Stimulated activated CD4-positive, alpha-beta T cell treated with anti-CD3 and anti-CD28 coated beads, Interleukin-2, amount 100 ng/mL, for 48 hours (primary cell): ENCODE measurements at regions not wholly inside any gene's neighbourhood (a gene's known extent, or its start where the extent isn't known, plus 50 kb on each side); places are given as distances from the start of the nearest gene placed in this dataset.
"Not testable (repeated sequence)": the region's sequence is repeated elsewhere in the genome, so short reads cannot be mapped to it uniquely, and the experiment has no call there.

Source experiments
- DNase-seq, 2 donors: peaks; one replicate each; pipeline ENCODE4 v3.0.0-alpha.2; 2020

DNA sequence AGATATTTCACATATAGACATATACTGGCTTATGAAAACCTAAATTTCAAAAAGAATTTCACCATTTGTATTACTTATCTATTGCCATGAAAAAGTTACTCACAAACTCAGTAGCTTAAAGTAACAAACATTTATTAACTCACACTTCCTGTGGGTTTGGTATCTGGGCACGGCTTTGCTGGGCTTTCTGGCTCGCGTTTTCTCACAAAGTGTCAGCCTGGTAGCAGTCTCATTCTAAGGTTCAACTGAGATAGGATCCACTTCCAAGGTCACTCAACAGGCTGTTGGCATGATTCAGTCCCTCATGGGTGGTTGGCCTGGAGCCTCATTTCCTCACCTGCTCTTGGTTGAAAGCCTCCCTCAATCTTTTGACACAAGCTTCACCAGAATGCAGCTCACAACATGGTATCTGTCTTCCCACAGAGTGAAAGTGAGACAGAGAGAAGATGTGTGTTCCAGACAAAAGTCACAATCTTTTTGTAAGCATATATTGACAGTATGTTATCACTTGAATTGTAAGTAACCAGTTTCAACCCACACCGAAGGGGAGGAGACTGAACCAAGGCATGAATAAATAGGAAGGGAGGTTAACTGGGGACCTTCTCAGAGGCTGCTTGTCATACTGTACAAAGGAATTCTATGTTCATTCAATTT is 1065.8 kb upstream of the SPRY2 start:
- no peak for DNase-seq

DNA sequence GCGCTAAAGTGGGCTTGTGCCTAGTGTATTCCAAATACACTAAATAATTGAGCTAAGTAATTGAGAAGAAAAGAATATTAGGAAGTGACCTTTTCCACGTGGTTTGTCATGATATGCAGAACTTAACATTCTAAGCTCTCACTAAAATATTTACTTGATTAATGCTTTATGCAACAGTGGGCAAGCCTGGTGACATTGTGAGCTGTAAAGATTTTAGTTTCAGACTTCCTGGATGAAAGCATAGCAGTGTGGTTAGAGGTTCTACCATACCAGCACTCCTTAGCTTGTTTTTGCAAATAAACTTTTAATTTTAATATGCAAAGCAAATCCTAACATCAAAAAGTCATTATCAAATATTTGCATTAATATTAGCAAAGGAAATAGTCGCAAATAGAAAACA is 1065.1 kb upstream of the SPRY2 start:
- no peak for DNase-seq

- DNase-seq, result no peak
Measured at GRCh38 chr13:81396192-81396591, 1055.3 kb upstream of the SPRY2 start.

DNA sequence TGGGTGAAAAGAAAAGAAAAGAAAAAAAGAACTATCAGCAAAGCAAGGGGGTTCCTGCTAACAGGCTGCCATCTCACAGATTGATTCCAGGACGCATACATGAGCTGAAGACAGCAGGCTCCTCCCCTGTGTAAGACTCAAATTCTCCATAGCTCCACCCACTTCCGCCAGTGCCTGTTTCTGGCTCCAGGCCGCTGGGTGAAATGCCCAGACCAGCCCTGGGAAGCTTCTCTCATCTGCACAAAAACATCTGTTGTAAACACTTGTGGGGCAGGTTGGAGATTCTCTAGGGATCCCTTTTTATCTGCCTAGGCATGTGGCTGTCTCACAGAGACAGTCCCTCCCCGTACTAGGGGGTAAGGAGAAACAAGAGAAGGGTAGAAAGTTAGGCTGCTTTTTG is 1054.4 kb upstream of the SPRY2 start:
- no peak for DNase-seq

- no peak for DNase-seq
Measured at GRCh38 chr13:81394640-81395039, 1053.7 kb upstream of the SPRY2 start.

- no peak for DNase-seq
Measured at GRCh38 chr13:81393721-81394120, 1052.8 kb upstream of the SPRY2 start.

- no peak for DNase-seq
Measured at GRCh38 chr13:81393110-81393509, 1052.2 kb upstream of the SPRY2 start.

GRCh38 chr13:81388400-81388799 is 1047.5 kb upstream of the SPRY2 start:
- DNase-seq, result no peak

DNA sequence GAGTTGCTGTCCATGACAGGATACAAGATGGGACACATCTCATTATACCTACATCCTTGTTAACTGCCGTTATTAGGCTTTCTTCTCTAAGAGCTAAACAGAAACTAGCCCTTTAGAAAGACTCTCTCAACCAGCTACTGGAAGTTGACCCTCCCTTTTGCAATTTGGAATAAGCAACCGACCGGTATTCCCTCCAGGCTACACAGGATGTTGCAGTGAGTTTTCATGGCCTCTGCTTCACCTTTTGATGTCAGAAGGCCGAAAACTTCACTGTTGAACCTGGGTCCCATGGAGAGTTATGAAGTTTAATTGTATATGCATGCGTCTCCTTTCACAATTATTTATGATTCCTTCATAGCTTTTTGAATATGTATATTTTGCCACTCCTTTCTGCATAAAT is 1042.5 kb upstream of the SPRY2 start:
- DNase-seq, result no peak

DNA sequence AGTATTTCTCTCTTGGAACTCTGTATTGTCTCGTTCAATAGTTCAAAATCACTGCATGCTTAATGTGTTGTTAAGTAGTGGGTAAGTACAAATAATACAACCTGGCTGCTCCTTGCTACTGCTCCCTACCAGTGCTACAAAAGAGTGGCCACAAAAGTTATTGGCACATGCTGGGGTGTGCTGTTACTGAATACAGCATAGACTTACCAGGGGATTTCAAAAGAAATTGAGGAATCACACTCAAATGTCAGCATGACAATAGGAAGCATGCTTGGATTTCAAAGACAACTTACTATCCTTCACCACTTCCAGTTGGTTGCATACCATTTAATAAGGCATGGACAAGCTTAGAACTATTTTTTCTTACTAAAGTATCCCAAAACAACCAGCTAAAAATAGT is 1041.3 kb upstream of the SPRY2 start:
- no peak for DNase-seq

DNA sequence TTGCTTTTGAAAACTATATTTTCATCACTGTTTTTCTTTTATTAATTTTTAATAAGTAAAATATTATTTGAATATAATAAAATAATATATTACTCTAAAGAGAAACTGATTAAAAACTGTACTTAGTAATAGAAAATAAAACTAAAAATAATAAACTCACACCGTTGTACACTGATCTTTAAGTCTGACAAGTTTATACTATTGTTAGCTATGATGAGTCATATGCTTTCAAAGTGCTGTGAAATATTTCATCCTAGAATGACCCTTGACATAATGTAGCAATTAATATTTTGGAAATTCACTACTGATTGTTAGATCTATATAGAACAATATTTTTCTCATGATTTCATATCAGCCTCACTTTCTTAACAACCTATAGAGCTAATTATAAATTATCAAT is 1040.6 kb upstream of the SPRY2 start:
- DNase-seq, result no peak

DNA sequence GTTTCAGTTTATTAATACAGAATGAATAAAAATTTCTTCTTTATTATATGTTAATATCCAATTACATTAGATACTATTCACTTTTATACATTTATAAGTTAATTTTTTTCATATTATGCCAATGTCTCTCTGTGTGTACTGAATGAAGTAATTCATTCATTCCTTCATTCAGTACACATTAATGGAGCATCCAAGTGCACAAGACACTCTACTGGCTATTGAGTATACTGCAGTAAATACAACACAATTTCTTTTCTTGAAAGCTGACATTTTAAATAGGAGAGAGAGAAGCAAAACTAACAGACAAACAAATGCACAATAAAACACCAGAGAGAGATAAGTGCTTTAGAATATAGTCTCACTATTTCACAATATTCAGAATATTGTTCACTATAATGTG is 1038.3 kb upstream of the SPRY2 start:
- DNase-seq, result no peak

DNA sequence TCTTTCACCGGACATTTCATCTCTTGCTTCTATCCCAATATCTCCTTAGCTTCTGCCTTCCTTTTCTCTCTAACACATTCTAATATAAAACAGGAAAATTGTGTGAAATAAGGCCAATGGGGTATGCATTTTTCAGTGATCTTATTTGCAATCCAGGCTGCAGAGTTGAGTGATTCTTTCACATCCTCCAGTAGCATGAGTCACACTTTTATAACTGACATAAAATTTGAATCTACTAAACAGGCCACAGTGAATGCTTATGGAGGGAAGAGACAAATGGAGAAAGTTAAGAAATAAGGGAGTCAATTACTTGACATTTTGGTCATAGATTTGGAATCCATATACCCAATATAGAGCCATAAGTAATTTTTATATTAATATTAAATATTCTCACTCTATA is 1037.0 kb upstream of the SPRY2 start:
- no peak for DNase-seq

- DNase-seq, result no peak
Measured at GRCh38 chr13:81375709-81376108, 1034.8 kb upstream of the SPRY2 start.

- not testable (repeated sequence) for DNase-seq
Measured at GRCh38 chr13:81362711-81363110, 1021.8 kb upstream of the SPRY2 start.

DNA sequence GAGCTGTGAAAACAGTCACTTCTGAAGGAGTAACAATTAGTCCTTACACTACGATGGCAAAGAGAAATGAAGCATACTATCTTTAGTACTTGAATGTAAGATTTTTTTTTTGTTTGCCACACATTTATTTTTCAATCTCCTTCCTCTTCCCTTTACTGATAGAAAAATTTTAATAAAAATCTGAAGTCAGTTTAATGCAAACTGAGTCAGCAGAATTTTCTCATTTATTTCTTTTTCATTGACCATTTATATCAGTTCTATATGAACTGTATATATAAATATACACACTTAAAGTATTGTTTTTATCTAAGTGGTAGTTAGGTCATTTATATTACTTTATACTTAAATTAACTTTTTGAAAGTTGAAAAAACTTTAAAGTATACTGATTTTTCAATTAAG is 1009.1 kb upstream of the SPRY2 start:
- DNase-seq, result no peak

GRCh38 chr13:81340118-81341069 is 999.5 kb upstream of the SPRY2 start:
- DNase-seq, result not testable (repeated sequence)

- DNase-seq, result not testable (repeated sequence)
Measured at GRCh38 chr13:81339666-81340065, 998.7 kb upstream of the SPRY2 start.

- no peak for DNase-seq
Measured at GRCh38 chr13:81334481-81334880, 993.6 kb upstream of the SPRY2 start.

DNA sequence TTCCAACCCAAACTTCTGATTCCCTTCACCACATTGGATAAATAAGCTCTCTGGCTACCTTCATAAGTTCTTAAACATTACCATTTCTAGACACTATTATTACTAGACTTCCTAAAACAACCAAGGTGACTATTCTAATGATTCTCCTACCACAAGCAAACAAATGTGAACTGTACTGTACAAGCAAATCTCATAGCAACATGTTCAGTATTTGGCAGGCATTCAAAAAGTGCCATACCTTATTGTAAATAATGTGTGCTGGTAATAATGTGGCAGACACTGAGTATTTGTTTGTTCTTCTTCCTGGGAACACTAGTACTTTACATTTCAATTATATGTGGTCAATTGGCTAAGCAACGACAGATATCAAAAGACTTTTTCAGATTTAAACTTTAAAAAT is 986.0 kb upstream of the SPRY2 start:
- no peak for DNase-seq

DNA sequence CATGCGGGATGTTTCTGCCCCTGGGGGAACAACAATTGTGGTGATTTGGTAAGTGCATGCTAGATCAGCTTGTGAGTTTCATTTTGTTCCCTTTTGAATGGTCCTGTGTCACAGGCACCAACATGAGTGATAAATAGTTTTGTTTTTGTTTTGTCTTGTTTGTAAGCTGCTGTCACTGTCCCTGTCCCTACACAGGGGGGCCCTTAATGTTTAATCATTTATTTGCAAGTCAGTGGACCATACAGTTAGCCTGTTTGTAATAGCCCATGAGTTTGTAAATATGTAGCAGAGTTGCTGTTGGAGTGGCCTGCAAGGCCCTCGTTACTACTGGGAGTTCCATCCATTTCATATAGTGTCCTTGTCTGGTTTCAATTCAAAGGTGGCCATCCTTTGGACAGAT is 979.6 kb upstream of the SPRY2 start:
- no peak for DNase-seq

DNA sequence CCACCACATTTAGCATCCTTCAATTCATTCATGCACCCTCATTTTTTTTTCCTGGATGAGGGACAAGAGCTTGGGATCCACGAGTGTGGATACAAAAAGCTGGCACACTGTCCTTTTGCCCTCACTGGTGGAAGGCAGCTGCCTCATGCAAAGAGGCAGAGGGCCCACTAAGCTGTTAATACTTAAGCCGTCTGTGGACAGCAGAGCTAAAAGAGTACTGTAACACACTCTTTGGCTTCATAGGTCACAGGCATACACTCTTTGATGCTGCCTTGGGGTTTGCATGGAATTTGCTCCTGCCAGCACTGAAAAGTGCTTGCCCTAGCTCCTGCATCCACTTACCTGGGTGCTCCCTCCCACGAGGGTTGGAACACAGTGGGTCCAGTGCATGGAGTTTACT is 978.4 kb upstream of the SPRY2 start:
- DNase-seq, result no peak

GRCh38 chr13:81318231-81319019 is 977.5 kb upstream of the SPRY2 start:
- DNase-seq, result no peak

- DNase-seq, result no peak
Measured at GRCh38 chr13:81314461-81314860, 973.5 kb upstream of the SPRY2 start.
